ENCODE measurements at regions not wholly inside any gene's neighbourhood (a gene's known extent, or its start where the extent isn't known, plus 50 kb on each side); places are given as distances from the start of the nearest gene placed in this dataset.

DNA sequence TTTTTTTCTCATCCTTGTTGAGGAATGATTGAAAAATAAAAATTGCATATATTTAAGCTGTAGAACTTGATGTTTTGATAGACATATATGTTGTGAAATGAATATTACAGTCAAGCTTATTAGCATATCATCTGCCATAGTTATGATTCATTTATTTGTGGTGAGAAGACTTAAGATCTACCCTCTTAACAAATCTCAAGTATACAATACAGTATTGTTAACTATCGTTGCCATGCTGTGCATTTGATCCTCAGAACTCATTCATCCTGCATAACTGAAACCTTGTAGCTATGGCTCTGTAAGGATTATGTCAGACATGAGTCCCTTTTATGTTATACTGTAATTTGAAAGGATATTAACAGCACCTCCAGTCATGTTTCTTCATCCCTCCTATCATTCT is 2045.3 kb downstream of the ARAP2 start:
- Histone ChIP-seq H2AFZ (ENCODE audit: low read length) (no peak overlapping the region), H3K4me1 (ENCODE audit: insufficient read depth, low read length) (peaks cover 3% of the 10 kb centered on the region), H3K9ac (ENCODE audit: low read length) (no peak overlapping the region), H3K9me3 (ENCODE audit: low read length) (no peaks in the 10 kb centered on the region), H3K36me3 (ENCODE audit: low read depth, low read length) (no peaks in the 10 kb centered on the region), H3K9me2 (replicated peaks; ENCODE audit: low read length) (no peaks in the 10 kb centered on the region), H3K27ac (ENCODE audit: low read length) (no peak overlapping the region), H3K4me2 (ENCODE audit: low read length) (no peak overlapping the region), H3K27me3 (ENCODE audit: low read length) (no peaks in the 10 kb centered on the region), H3K4me3 (ENCODE audit: low read length) (no peak overlapping the region), H4K20me1 (ENCODE audit: low read length) (no peaks in the 10 kb centered on the region), H3K79me2 (ENCODE audit: low read length) (no peaks in the 10 kb centered on the region), H3F3A (ENCODE audit: low read length, unreplicated experiment) (no peaks in the 10 kb centered on the region)
- ChIA-PET POLR2A (ENCODE audit: unreplicated experiment) (no interaction called here), CTCF (no interaction called here)
- no peak for TF ChIP-seq EZH2phosphoT487 (IDR thresholded peaks at IDR 0.05; ENCODE audit: borderline replicate concordance, low read length)
- no peak for TF ChIP-seq CTCF (conservative IDR thresholded peaks at IDR 0.05; ENCODE audit: low read depth, low read length)
- TF ChIP-seq EZH2 (IDR thresholded peaks at IDR 0.05; ENCODE audit: low read length, unreplicated experiment), result no peak
- intact Hi-C loops (cut with micrococcal nuclease), result no loop called here
- no TSS peak for BruUV-seq (replicated peaks)
- ATAC-seq, result no peak
- no peak for DNase-seq

GRCh38 chr4:34200535-34200934 is 2043.8 kb downstream of the ARAP2 start:
- H3F3A ChIP-seq (ENCODE audit: low read length, unreplicated experiment), result no peaks in the 10 kb centered on the region
- H3K36me3 ChIP-seq (ENCODE audit: low read depth, low read length), result no peaks in the 10 kb centered on the region
- no peak overlapping the region for H3K27ac ChIP-seq (ENCODE audit: low read length)
- H3K27me3 ChIP-seq (ENCODE audit: low read length), result no peaks in the 10 kb centered on the region
- no peak overlapping the region for H3K4me3 ChIP-seq (ENCODE audit: low read length)
- no peak for ATAC-seq
- no peaks in the 10 kb centered on the region for H3K79me2 ChIP-seq (ENCODE audit: low read length)
- no peak for DNase-seq
- intact Hi-C loops (cut with micrococcal nuclease), result no loop called here
- no peak for TF ChIP-seq CTCF (conservative IDR thresholded peaks at IDR 0.05; ENCODE audit: low read depth, low read length)
- no peak for TF ChIP-seq EZH2 (IDR thresholded peaks at IDR 0.05; ENCODE audit: low read length, unreplicated experiment)
- no peak for TF ChIP-seq EZH2phosphoT487 (IDR thresholded peaks at IDR 0.05; ENCODE audit: borderline replicate concordance, low read length)
- H3K9ac ChIP-seq (ENCODE audit: low read length), result no peak overlapping the region
- ChIA-PET CTCF (no interaction called here), POLR2A (ENCODE audit: unreplicated experiment) (no interaction called here)
- H3K9me3 ChIP-seq (ENCODE audit: low read length), result no peaks in the 10 kb centered on the region
- H3K9me2 ChIP-seq (replicated peaks; ENCODE audit: low read length), result no peaks in the 10 kb centered on the region
- no TSS peak for BruUV-seq (replicated peaks)
- no peak overlapping the region for H2AFZ ChIP-seq (ENCODE audit: low read length)
- no peaks in the 10 kb centered on the region for H4K20me1 ChIP-seq (ENCODE audit: low read length)
- H3K4me2 ChIP-seq (ENCODE audit: low read length), result no peak overlapping the region
- H3K4me1 ChIP-seq (ENCODE audit: insufficient read depth, low read length), result no peaks in the 10 kb centered on the region; the same call in 1 of the 2 replicates

- TF ChIP-seq EZH2 (IDR thresholded peaks at IDR 0.05; ENCODE audit: low read length, unreplicated experiment) (no peak), CTCF (conservative IDR thresholded peaks at IDR 0.05; ENCODE audit: low read depth, low read length) (no peak), EZH2phosphoT487 (IDR thresholded peaks at IDR 0.05; ENCODE audit: borderline replicate concordance, low read length) (no peak)
- ATAC-seq (0 out of 2 replicates have a peak, but pooled peaks have one; percentile 24), DNase-seq (peak; percentile 48)
- no peaks in the 10 kb centered on the region for H3K9me3 ChIP-seq (ENCODE audit: low read length)
- H3K4me1 ChIP-seq (ENCODE audit: insufficient read depth, low read length), result no peaks in the 10 kb centered on the region; the same call in 1 of the 2 replicates
- no peaks in the 10 kb centered on the region for H3K36me3 ChIP-seq (ENCODE audit: low read depth, low read length)
- H4K20me1 ChIP-seq (ENCODE audit: low read length), result no peaks in the 10 kb centered on the region
- no peaks in the 10 kb centered on the region for H3K9me2 ChIP-seq (replicated peaks; ENCODE audit: low read length)
- intact Hi-C loops (cut with micrococcal nuclease), result no loop called here
- ChIA-PET POLR2A (ENCODE audit: unreplicated experiment) (no interaction called here), CTCF (no interaction called here)
- no peaks in the 10 kb centered on the region for H3F3A ChIP-seq (ENCODE audit: low read length, unreplicated experiment)
- H3K27me3 ChIP-seq (ENCODE audit: low read length), result no peaks in the 10 kb centered on the region
- H3K27ac ChIP-seq (ENCODE audit: low read length), result no peak overlapping the region
- no peaks in the 10 kb centered on the region for H3K79me2 ChIP-seq (ENCODE audit: low read length)
- no TSS peak for BruUV-seq (replicated peaks)
- no peak overlapping the region for H3K4me3 ChIP-seq (ENCODE audit: low read length)
- no peak overlapping the region for H3K9ac ChIP-seq (ENCODE audit: low read length)
- no peak overlapping the region for H3K4me2 ChIP-seq (ENCODE audit: low read length)
- H2AFZ ChIP-seq (ENCODE audit: low read length), result no peak overlapping the region
Measured at GRCh38 chr4:34202154-34202553, 2042.2 kb downstream of the ARAP2 start.
